HG02981 (cell line): ENCODE measurements at regions not wholly inside any gene's neighbourhood (a gene's known extent, or its start where the extent isn't known, plus 50 kb on each side); places are given as distances from the start of the nearest gene placed in this dataset.
"Not testable (repeated sequence)": the region's sequence is repeated elsewhere in the genome, so short reads cannot be mapped to it uniquely, and the experiment has no call there.

Experiments
- ATAC-seq: cut with Tn5 transposase; IDR thresholded peaks from one replicate; pipeline ENCODE4 v1.9.1; 2021; ENCODE audit warnings: mild to moderate bottlenecking, moderate library complexity; ENCODE audit not compliant: unreplicated experiment

DNA sequence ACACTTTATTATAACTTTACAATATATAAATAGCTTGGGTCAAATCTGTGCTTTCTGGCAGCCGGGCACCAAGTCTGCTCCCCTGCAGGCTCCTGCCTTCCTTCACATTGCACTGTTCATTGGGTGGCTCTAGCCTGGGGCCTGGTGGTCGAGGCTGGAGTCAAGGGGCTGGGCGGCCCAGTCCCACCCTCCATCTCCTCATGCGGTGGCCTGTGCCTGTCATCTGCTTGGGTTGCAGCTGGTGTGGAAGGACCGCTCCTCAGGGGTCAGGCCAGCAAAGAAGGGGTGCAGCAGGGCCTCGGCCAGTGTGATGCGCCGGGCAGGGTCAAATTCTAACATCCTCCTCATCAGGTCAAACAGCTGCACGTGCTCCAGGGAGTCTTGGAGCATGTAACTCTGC, 106.7 kb upstream of the SLC24A2 start:
- not testable (repeated sequence) for ATAC-seq

DNA sequence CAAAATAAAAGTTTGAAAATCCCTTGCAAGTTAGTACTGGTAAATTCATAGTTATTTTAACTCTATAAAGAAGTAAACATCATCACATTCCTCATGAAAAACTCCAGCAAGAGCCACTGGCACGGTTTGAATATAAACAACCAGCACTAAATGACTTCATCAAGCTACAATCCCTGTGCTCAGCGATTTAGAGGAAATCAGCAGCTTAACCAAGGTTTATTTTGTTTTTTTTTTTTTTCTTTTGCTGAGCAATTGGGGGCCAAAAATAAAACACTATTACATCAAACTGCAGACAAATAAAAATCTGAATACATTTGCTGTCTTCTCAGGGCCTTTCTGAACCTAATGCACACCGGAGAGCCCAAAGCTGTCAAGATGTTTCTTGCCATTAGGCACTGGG, 106.2 kb upstream of the SLC24A2 start:
- ATAC-seq = no peak

DNA sequence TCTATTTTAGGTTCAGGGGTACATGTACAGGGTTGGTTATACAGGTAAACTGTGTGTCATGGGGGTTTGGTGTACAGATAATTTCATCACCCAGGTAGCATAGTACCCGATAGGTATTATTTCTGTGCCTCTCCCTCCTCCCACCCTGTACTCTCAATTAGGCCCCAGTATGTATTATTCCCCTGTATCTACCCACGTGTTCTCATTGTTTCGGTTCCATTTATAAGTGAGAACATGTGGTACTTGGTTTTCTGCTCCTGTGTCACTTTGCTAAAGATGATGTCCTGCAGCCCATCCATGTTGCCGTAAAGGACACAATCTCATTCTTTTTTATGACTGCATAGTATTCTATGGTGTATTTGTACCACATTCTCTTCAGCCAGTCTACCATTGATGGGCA, 96.8 kb upstream of the SLC24A2 start:
- no peak for ATAC-seq

DNA sequence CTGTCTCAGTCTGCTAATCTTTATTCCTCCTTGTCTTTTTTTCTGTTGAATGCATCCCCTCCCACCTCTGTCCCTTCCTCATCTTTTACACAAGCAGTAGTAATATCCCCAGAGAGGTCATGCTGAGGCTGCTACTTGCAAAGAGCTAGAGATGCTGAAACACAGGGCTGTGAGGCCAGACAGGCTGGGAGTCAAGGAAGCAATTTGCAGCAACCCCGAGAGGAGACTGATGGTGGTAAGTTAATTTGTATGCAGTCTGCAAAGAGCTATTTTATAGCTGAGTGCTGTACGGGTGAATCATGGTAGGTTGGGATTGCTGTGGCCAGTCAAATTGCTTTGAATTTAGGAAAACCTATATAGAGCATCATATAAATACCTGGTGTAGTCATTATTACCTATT, 90.2 kb upstream of the SLC24A2 start:
- ATAC-seq = no peak

DNA sequence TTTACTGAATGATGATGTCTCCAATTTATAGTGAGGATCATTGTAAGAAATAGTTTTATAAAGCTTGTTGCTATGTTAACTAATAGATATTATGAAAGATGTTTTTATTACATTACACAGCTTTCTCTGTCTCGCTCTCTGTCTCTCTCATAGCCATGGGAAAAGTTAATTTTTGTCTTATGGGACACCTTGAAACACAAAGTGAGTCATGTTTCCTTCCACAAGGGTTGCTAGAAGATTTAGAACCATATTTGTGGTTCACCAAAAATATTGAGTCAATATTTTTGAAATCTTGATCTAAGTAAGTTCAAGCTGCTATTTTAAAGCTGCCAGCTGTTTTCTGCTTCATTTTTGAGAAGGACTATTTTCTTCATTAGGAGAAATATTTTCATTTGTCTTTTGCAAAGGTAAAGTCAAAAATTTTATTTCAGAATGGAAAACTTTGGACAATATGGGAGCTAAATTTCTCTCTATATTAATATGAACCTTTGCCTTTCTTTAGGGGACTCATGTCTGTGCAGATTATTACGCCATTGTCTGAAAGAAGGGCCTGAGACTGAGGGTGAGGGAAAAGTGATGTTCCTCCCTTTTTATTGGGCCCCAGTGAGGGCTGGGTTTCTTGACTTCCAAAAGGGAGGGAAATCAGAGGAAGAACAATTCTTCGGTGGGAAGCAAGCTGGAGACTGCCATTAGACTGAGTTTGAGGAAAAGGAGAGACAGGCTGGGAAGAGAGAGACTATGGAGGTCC, 87.9 kb upstream of the SLC24A2 start:
- no peak for ATAC-seq

DNA sequence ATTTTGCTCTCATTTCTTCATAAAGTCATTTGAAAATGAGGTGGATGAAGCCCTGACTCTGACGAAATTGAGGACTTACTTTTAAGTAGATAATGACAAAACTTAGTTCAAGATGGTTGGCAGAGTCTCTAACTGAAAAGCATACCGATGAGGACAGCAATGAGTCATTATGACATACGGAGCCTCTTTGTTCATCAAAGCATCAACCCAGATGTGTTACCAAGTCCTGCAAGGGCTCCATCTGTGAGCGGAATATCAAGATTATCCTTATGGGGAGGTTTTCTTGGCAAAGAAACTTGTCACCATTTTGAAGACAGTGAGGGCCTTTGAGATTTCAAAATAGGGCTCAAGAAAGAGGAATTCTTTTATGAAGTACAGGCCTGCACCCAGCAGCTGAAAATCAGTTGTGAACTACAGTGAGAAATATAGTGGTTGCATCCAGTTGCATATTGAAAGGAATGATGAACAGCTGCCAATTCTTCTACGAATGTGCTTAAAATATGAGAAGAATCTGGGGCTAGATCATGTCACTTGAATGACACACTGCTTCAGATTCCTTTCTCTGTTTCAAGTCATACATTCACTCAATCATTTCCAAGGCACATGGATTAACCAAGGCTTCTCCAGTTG, 86.6 kb upstream of the SLC24A2 start:
- no peak for ATAC-seq

DNA sequence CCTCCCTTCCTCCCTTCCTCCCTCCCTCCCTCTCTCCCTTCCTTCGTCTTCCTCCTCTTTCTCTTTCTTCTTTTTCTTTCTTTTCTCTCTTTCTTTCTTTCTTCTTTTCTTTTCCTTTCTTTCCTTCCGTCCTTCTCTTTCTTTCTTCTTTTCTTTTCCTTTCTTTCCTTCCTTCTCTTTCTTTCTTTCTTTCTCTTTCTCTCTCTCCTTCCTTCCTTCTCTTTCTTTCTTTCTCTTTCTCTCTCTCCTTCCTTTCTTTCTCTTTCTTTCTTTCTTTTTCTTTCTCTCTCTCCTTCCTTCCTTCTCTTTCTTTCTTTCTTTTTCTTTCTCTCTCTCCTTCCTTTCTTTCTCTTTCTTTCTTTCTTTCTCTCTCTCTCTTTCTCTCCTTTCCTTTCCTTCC, 84.4 kb upstream of the SLC24A2 start:
- not testable (repeated sequence) for ATAC-seq

DNA sequence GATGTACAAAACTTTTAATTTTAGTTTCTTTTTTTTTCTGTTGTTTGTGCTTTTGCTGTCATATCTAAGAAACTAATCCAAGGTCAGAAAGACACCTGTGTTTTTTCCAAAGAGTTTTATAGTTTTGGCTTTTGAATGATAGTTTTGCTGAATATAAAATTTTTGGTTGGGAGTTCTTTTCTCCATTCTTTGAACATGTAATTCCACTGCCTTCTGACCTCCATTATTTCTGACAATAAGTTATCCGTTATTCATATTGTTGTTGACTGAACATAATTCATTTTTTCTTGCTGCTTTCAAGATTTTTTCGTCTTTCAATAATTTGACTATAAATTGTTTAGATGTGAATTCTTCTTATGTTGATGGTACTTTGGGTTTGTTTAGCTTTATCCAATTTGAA, 82.2 kb upstream of the SLC24A2 start:
- no peak for ATAC-seq

DNA sequence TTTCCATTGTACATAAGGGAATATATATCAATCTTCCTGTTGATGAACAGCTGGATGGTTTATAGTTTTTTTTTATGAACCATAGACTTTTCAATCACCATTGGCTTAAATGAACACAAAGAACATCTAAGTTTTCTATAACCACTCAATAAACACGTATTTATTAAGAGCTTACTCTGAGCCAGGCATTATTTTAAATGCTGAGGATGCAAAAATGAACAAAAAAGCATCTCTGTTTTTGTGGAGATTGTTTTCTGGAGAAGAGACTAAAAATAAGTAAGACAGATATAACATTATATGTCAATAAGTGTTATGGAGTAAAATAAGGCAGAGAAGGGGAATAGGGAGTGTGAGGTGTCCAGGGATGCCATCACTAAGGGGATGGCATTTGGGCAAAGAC, 52.1 kb upstream of the SLC24A2 start:
- ATAC-seq = no peak
